HG02852 (cell line): ENCODE measurements at regions not wholly inside any gene's neighbourhood (a gene's known extent, or its start where the extent isn't known, plus 50 kb on each side); places are given as distances from the start of the nearest gene placed in this dataset.

ENCODE experiments used
- ATAC-seq: cut with Tn5 transposase; IDR thresholded peaks from one replicate; pipeline ENCODE4 v1.9.1; 2021; ENCODE audit warnings: mild to moderate bottlenecking, moderate library complexity; ENCODE audit not compliant: unreplicated experiment

DNA sequence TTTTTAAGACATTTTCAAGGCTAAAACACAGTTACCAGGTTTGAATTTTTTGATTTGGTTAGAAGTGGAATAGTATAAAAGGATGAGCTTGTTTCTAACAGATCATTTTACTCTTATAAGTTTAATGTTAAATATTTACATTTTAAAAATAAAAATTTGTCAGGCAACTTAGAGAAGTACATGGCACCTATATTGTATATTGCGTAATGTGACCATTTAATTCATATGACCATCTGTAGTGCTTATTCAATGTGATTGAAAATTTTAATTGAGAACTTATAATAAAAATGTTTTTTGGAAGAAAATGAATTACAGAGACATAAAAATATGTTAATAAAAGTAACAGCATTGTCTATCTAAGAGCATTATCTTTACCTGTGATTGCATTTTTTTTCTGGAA is 1632.4 kb downstream of the RPA4 start:
- no peak for ATAC-seq

- ATAC-seq: no peak
Observed at GRCh38 chrX:98523026-98523425, 1639.3 kb downstream of the RPA4 start.

- ATAC-seq: no peak
Observed at GRCh38 chrX:98523521-98523920, 1639.8 kb downstream of the RPA4 start.

DNA sequence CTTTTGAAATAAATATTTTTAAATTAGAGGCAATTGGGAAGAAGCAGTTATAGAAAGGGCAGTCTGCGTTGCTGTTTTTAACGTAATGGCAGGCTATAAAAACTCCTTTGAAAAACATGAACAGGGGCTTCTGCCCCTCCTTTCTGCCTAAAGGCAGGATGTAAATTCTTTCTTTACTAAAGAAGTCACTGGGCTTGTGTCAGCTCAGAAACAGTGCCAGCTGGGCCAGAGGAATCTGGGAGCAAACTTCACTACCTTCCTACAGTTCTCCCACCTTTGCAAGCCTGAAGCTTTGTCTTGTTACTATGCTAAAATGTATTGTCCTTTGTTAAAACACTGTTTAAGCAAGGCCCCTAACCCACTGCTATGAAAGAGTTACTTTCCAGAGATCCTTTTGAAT is 1664.8 kb downstream of the RPA4 start:
- no peak for ATAC-seq

GRCh38 chrX:98568795-98569194 is 1685.1 kb downstream of the RPA4 start:
- no peak for ATAC-seq

GRCh38 chrX:98605941-98606340 is 1722.2 kb downstream of the RPA4 start:
- no peak for ATAC-seq

GRCh38 chrX:98607739-98608138 is 1724.0 kb downstream of the RPA4 start:
- no peak for ATAC-seq

- no peak for ATAC-seq
Observed at GRCh38 chrX:98627645-98628044, 1743.9 kb downstream of the RPA4 start.

DNA sequence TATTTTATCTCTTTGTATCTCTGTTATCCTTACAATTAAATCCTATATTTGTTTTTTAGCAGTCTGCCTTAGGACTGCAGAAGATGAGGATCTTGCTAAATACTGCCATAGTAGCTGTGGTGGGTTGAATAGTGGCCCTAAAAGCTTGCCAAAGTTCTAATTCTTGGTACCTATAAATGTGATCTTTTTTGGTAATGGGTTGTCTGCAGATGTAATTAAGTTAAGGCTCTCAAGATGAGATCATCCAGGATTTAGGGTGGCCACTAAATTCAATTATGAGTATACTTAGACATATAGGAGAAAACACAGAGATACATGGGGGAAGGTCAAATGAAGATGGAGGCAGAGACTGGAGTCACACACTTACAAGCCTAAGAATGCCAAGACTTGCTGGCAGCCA is 1753.7 kb downstream of the RPA4 start:
- ATAC-seq: no peak

DNA sequence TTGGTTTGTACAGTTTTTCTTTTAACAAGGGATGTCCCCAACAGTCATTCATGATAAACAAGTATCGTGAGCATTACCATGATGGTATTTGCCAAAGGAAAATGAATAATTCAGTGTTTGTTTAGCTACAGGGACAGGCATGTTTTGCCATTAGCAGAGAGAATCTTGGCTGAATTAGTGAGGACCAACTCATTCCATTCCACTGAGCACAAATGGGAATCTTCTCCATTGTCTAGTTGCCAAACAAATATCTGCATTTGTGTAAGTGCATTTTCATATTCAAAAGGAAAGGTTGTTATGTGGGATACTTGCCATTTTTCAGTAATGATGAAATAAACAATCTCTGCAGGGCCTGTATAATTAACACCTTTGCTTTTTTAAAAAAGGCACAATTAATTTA is 1762.6 kb downstream of the RPA4 start:
- ATAC-seq: no peak

DNA sequence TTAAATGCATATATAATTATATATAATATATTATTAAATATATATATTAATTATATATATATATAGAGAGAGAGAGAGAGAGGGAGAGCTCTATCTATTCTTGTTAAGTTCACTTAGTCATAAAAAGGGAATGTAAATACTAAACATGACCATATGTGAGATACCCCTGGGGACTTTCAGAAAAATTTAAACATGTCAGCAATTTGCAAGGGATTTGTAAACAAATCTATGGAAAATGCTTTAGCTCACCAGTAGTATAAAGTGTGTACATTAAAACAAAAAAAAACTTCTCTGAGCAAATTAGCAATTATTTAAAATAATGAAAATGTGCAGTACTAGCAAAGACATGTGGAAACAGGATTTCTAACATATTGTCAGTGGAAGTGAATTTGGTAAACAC is 1755.5 kb downstream of the PCDH19 start:
- no peak for ATAC-seq
